H1 (cell line): ENCODE measurements at regions not wholly inside any gene's neighbourhood (a gene's known extent, or its start where the extent isn't known, plus 50 kb on each side); places are given as distances from the start of the nearest gene placed in this dataset.

Experiments used
- CHD2 ChIP-seq: IDR thresholded peaks from 2 replicates; pipeline ENCODE4 v1.6.1; 2012; ENCODE audit warnings: low read length, improper control_type of control experiment
- HDAC6 ChIP-seq: IDR thresholded peaks from one replicate; pipeline ENCODE4 v1.7.1; 2012; ENCODE audit warnings: low read depth, mild to moderate bottlenecking, inconsistent platforms, low read length, moderate library complexity
- PHF8 ChIP-seq: fragments of 200-600 bp; sonication (generic); conservative IDR thresholded peaks from 2 replicates; pipeline ENCODE4 v1.7.1; 2012; ENCODE audit warnings: low read depth, mild to moderate bottlenecking, inconsistent platforms, low read length, moderate library complexity

DNA sequence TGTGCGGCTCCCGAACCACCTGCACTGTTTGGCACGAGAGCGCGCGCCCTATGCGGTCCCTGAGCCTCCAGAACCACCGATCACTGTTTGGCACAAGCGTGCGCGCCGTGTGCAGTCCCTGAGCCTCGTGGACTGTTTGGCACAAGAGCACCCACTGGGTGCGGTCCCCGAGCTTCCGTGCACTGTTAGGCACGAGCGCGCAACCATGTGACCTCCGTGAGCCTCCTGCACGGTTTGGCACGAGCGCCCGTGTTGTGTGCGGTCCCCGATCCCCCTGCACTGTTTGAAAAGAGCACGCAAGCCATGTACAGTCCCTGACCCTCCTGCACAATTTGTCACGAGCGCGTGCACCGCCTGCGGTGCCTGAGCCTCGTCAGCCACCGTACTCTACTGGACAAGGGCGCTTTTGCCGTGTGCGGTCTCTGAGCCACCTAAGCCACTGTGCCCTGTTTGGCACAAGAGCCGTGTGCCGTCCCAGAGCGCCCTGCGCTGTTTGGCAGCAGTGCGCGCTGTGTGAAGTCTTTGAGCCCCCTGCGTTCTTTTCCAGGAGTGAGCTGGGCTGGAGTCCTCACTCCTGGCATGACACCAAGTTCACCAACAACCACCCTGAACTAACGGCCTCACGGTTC is 163.7 kb upstream of the USP9Y start (continued):
- TF ChIP-seq HDAC6 (no peak), PHF8 (no peak), CHD2 (no peak)
